ENCODE measurements at regions not wholly inside any gene's neighbourhood (a gene's known extent, or its start where the extent isn't known, plus 50 kb on each side); places are given as distances from the start of the nearest gene placed in this dataset.
"Not testable (repeated sequence)": the region's sequence is repeated elsewhere in the genome, so short reads cannot be mapped to it uniquely, and the experiment has no call there.

DNA sequence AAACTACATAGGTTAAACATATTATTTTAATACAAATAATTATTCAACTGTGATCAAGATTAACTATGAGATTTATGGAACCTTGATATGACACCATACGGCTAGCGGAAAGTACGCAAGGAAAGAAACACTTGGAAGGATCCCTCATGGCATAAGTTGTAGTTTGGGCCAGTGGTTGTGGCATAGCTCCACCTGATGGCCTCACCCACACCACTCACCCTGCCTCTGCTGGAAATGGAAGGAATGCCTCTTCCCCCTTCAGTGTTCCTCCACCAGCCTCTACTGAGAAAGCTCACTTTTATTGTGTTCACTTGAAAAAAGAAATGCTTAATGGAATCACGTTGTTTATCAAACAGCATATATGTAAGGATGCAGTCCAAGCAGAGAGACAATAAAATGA is 86.4 kb downstream of the BMP15 start:
- Mint-ChIP-seq H3K36me3 (no peaks in the 10 kb centered on the region), H3K9me3 (no peaks in the 10 kb centered on the region), H3K4me3 (no peak overlapping the region), H3K27ac (no peak overlapping the region), H3K4me1 (no peaks in the 10 kb centered on the region), H3K27me3 (no peaks in the 10 kb centered on the region)
- Histone ChIP-seq H3K4me3 (ENCODE audit: low read length in 2 of 2) (no peak overlapping the region), H3K27ac (ENCODE audit: low read depth, low read length) (no peak overlapping the region), H3K27me3 (ENCODE audit: insufficient read depth, low read length) (no peaks in the 10 kb centered on the region), H3K9me3 (ENCODE audit: control insufficient read depth in 1 of 2, low read length in 2 of 2) (no peaks in the 10 kb centered on the region), H3K4me1 (ENCODE audit: insufficient read depth, low read length) (no peaks in the 10 kb centered on the region), H3K36me3 (ENCODE audit: insufficient read depth, low read length) (no peaks in the 10 kb centered on the region)
- no peak for DNase-seq
- intact Hi-C loops (cut with micrococcal nuclease): no loop called here
- ChIA-PET POLR2A (ENCODE audit: partially characterized antibody) (no interaction called here), CTCF (ENCODE audit: partially characterized antibody) (no interaction called here)

DNA sequence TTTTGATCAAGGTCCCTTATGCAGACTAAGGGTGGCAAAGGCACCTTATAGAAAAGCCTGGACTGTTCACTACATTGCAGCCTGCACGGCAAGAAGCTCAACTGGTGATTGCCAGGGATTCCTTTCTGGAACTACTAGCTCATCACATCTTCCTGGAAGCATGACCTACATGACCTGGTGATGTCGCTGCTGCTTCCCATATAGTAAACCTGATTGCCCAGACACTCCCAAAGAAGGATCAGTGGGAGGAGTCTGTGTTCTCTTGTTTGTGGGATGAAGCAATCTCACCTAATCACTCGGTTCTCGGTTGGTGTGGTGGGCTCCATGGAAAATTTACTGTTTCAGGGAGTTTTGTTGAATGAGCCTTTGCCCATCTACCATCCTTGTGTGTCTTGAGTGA is 89.8 kb downstream of the BMP15 start:
- H3K9me3 Mint-ChIP-seq: not testable (repeated sequence)

GRCh38 chrX:51001733-51002632 is 91.4 kb downstream of the BMP15 start:
- H3K4me1 Mint-ChIP-seq; H3K27ac Mint-ChIP-seq; H3K4me3 Mint-ChIP-seq; intact Hi-C loops (cut with micrococcal nuclease); H3K36me3 ChIP-seq (ENCODE audit: insufficient read depth, low read length); H3K27me3 Mint-ChIP-seq; H3K9me3 Mint-ChIP-seq; H3K27me3 ChIP-seq (ENCODE audit: insufficient read depth, low read length); H3K4me3 ChIP-seq (ENCODE audit: low read length in 2 of 2); H3K4me1 ChIP-seq (ENCODE audit: insufficient read depth, low read length); H3K9me3 ChIP-seq (ENCODE audit: control insufficient read depth in 1 of 2, low read length in 2 of 2); POLR2A ChIA-PET (ENCODE audit: partially characterized antibody); H3K36me3 Mint-ChIP-seq; H3K27ac ChIP-seq (ENCODE audit: low read depth, low read length); CTCF ChIA-PET (ENCODE audit: partially characterized antibody); DNase-seq: not testable (repeated sequence)

More for the DNA sequence above, 89.8 kb downstream of the BMP15 start:
- H3K27me3 ChIP-seq (ENCODE audit: insufficient read depth, low read length); intact Hi-C loops (cut with micrococcal nuclease); H3K4me3 Mint-ChIP-seq; H3K36me3 ChIP-seq (ENCODE audit: insufficient read depth, low read length); POLR2A ChIA-PET (ENCODE audit: partially characterized antibody); H3K9me3 ChIP-seq (ENCODE audit: control insufficient read depth in 1 of 2, low read length in 2 of 2); H3K27ac Mint-ChIP-seq; H3K4me1 Mint-ChIP-seq; DNase-seq; H3K36me3 Mint-ChIP-seq; H3K27me3 Mint-ChIP-seq; CTCF ChIA-PET (ENCODE audit: partially characterized antibody); H3K4me3 ChIP-seq (ENCODE audit: low read length in 2 of 2); H3K27ac ChIP-seq (ENCODE audit: low read depth, low read length); H3K4me1 ChIP-seq (ENCODE audit: insufficient read depth, low read length): not testable (repeated sequence)

- Histone ChIP-seq H3K27ac (ENCODE audit: low read depth, low read length) (no peak overlapping the region), H3K4me3 (ENCODE audit: low read length in 2 of 2) (no peak overlapping the region), H3K36me3 (ENCODE audit: insufficient read depth, low read length) (no peaks in the 10 kb centered on the region), H3K27me3 (ENCODE audit: insufficient read depth, low read length) (no peaks in the 10 kb centered on the region), H3K4me1 (ENCODE audit: insufficient read depth, low read length) (no peaks in the 10 kb centered on the region), H3K9me3 (ENCODE audit: control insufficient read depth in 1 of 2, low read length in 2 of 2) (no peaks in the 10 kb centered on the region)
- CTCF ChIA-PET (ENCODE audit: partially characterized antibody): no interaction called here
- DNase-seq: no peak
- Mint-ChIP-seq H3K9me3 (no peaks in the 10 kb centered on the region), H3K4me3 (no peak overlapping the region), H3K4me1 (no peaks in the 10 kb centered on the region), H3K27me3 (no peaks in the 10 kb centered on the region), H3K36me3 (no peaks in the 10 kb centered on the region), H3K27ac (no peak overlapping the region)
- intact Hi-C loops (cut with micrococcal nuclease): no loop called here
- POLR2A ChIA-PET (ENCODE audit: partially characterized antibody): no interaction called here
Observed at GRCh38 chrX:51006064-51006463, 95.5 kb downstream of the BMP15 start.

DNA sequence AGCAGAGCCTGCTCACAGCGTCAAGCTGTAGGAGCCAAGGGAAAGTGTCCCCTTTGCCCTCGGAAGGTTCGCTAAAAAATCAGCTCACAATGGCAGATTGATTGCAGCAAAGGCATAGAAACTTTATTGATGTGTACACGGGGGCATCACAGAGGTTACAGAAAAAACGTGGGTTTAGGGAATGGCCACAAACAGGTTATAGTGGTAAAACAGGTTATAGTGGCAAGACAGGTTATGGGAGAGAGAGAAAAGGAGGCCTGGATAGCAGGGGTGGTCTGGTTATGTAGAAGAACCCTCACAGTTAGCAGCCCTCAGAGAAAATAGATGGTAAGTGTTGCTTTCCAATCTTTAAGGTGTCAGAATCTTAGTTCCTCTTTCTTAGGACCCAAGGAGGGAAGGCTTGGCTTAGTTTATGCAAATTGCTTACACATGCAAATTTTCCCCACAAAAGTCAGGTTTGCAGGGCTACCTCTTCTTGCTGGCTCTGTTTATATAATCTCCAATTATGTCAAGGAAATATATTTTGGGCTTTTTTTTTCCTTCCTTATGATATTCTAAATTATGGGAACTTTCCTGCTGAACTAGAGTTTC is 113.7 kb downstream of the BMP15 start:
- H3K27me3 ChIP-seq (ENCODE audit: insufficient read depth, low read length): no peaks in the 10 kb centered on the region
- Mint-ChIP-seq H3K27ac (no peak overlapping the region), H3K9me3 (peaks cover 0 to 3% (median 0%) of the 10 kb centered on the region in 8 donors), H3K27me3 (peaks cover 1 to 2% of the 10 kb centered on the region in 2 donors), H3K4me3 (no peak overlapping the region), H3K4me1 (no peaks in the 10 kb centered on the region), H3K36me3 (no peaks in the 10 kb centered on the region)
- H3K36me3 ChIP-seq (ENCODE audit: insufficient read depth, low read length): no peaks in the 10 kb centered on the region
- intact Hi-C loops (cut with micrococcal nuclease): no loop called here
- ChIA-PET CTCF (ENCODE audit: partially characterized antibody) (no interaction called here), POLR2A (ENCODE audit: partially characterized antibody) (no interaction called here)
- no peaks in the 10 kb centered on the region for H3K9me3 ChIP-seq (ENCODE audit: control insufficient read depth in 1 of 2, low read length in 2 of 2)
- DNase-seq: no peak
- H3K4me3 ChIP-seq (ENCODE audit: low read length in 2 of 2): no peak overlapping the region
- H3K4me1 ChIP-seq (ENCODE audit: insufficient read depth, low read length): no peaks in the 10 kb centered on the region
- H3K27ac ChIP-seq (ENCODE audit: low read depth, low read length): no peak overlapping the region

DNA sequence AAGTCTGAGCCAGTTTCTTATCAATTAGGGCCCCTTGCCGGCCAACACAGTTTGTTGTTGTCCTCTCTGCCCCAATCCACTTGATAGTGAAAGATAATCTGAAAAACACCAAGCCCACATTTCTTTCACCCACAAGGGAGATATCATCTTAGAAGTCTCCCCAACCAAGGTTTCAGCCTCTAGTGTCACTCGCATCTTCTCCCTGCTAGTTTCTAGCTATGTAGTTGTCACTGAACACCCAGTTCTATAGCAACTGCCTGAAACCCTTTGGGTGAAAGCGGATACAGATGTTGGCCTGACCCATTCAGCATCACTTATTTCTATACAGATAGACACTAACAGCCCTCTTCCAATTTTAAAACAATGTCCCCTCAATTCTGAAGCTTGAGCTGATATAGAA is 116.3 kb downstream of the BMP15 start:
- no peaks in the 10 kb centered on the region for H3K9me3 ChIP-seq (ENCODE audit: control insufficient read depth in 1 of 2, low read length in 2 of 2)
- H3K27me3 Mint-ChIP-seq: peaks cover 0 to 2% of the 10 kb centered on the region in 2 donors
- no peak for DNase-seq
- no peaks in the 10 kb centered on the region for H3K9me3 Mint-ChIP-seq
- no peaks in the 10 kb centered on the region for H3K36me3 ChIP-seq (ENCODE audit: insufficient read depth, low read length)
- no peaks in the 10 kb centered on the region for H3K27me3 ChIP-seq (ENCODE audit: insufficient read depth, low read length)
- H3K4me1 ChIP-seq (ENCODE audit: insufficient read depth, low read length): no peaks in the 10 kb centered on the region
- CTCF ChIA-PET (ENCODE audit: partially characterized antibody): no interaction called here
- POLR2A ChIA-PET (ENCODE audit: partially characterized antibody): no interaction called here
- H3K27ac ChIP-seq (ENCODE audit: low read depth, low read length): no peak overlapping the region
- H3K4me3 ChIP-seq (ENCODE audit: low read length in 2 of 2): no peak overlapping the region
- H3K4me3 Mint-ChIP-seq: no peak overlapping the region
- H3K27ac Mint-ChIP-seq: no peak overlapping the region
- no peaks in the 10 kb centered on the region for H3K4me1 Mint-ChIP-seq
- H3K36me3 Mint-ChIP-seq: no peaks in the 10 kb centered on the region
- intact Hi-C loops (cut with micrococcal nuclease): no loop called here

DNA sequence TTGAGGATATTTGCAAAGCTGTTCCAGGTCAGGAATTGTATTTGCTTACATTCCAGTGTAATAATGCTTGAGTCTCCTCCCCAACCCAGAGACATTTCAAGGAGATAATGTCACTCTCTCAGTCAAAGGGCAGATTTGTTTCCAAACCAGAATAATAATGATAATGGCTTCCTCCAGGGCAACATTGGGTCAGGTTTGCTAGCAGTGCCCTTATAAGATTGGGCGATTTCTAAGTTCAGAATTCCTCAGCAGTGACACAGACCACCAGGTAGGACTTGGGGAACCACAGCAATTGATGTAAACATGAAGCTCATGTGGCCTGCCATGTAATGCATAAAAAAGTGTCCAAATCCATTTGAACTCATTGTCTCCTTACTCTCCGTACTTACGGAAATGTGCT is 125.2 kb downstream of the BMP15 start:
- H3K27ac Mint-ChIP-seq: no peak overlapping the region

More for the DNA sequence above, 125.2 kb downstream of the BMP15 start:
- no peaks in the 10 kb centered on the region for H3K9me3 ChIP-seq (ENCODE audit: control insufficient read depth in 1 of 2, low read length in 2 of 2)
- no peak for DNase-seq
- H3K36me3 ChIP-seq (ENCODE audit: insufficient read depth, low read length): no peaks in the 10 kb centered on the region
- no peaks in the 10 kb centered on the region for H3K36me3 Mint-ChIP-seq
- no peaks in the 10 kb centered on the region for H3K27me3 Mint-ChIP-seq
- intact Hi-C loops (cut with micrococcal nuclease): no loop called here
- H3K27ac ChIP-seq (ENCODE audit: low read depth, low read length): no peak overlapping the region
- no peaks in the 10 kb centered on the region for H3K4me1 Mint-ChIP-seq
- H3K4me3 Mint-ChIP-seq: no peak overlapping the region
- no peaks in the 10 kb centered on the region for H3K27me3 ChIP-seq (ENCODE audit: insufficient read depth, low read length)
- ChIA-PET POLR2A (ENCODE audit: partially characterized antibody) (no interaction called here), CTCF (ENCODE audit: partially characterized antibody) (no interaction called here)
- H3K9me3 Mint-ChIP-seq: no peaks in the 10 kb centered on the region
- H3K4me1 ChIP-seq (ENCODE audit: insufficient read depth, low read length): no peaks in the 10 kb centered on the region
- H3K4me3 ChIP-seq (ENCODE audit: low read length in 2 of 2): no peak overlapping the region

All from CD4-positive, alpha-beta memory T cell (primary cell).